ENCODE measurements at regions not wholly inside any gene's neighbourhood (a gene's known extent, or its start where the extent isn't known, plus 50 kb on each side); places are given as distances from the start of the nearest gene placed in this dataset.

- Histone ChIP-seq H4K20me1 (replicated peaks; ENCODE audit: control insufficient read depth, extremely low read depth, insufficient read depth, low read length) (no peaks in the 10 kb centered on the region), H3K27ac (ENCODE audit: insufficient read depth, low read depth, low read length) (no peak overlapping the region), H3K9me1 (replicated peaks; ENCODE audit: control insufficient read depth, extremely low read depth, insufficient read depth, low read length) (no peaks in the 10 kb centered on the region), H3K4me2 (ENCODE audit: insufficient read depth, low read length) (no peak overlapping the region), H3K79me2 (ENCODE audit: control insufficient read depth, insufficient read depth, low read length) (no peaks in the 10 kb centered on the region), H3K9ac (replicated peaks; ENCODE audit: extremely low read depth, insufficient read depth, low read length) (no peak overlapping the region), H3K9me3 (replicated peaks; ENCODE audit: control insufficient read depth, insufficient read depth, low read length) (no peaks in the 10 kb centered on the region), H3K4me3 (replicated peaks in 1 of 3; ENCODE audit: insufficient read depth in 1 of 3, low read depth in 1 of 3, low read length in 3 of 3) (no peak overlapping the region), H2AFZ (ENCODE audit: low read depth, low read length) (no peak overlapping the region), H3K27me3 (ENCODE audit: control insufficient read depth in 2 of 2, insufficient read depth in 2 of 2, low read length in 2 of 2) (no peaks in the 10 kb centered on the region), H3K36me3 (ENCODE audit: control insufficient read depth in 2 of 2, extremely low read depth in 1 of 2, insufficient read depth in 2 of 2, low read length in 2 of 2) (no peaks in the 10 kb centered on the region), H3K4me1 (ENCODE audit: control insufficient read depth, extremely low read depth, insufficient read depth, low read length) (no peaks in the 10 kb centered on the region)
- DNase-seq (ENCODE audit: low read depth, low spot score), result no peak
- intact Hi-C loops (cut with micrococcal nuclease), result no loop called here
- FAIRE-seq, result no peak
- no TSS peak for BruUV-seq (replicated peaks)
- dilution Hi-C loops (cut with MboI; ENCODE audit: extremely low pct_ligation_motif_present, low sequenced_read_pairs), result no loop called here
- ChIA-PET POLR2A (no interaction called here), CTCF (no interaction called here)
- no peak for TF ChIP-seq EZH2 (IDR thresholded peaks at IDR 0.05; ENCODE audit: borderline replicate concordance, low read depth, low read length, severe bottlenecking)
- TF ChIP-seq POLR2AphosphoS5 (IDR thresholded peaks at IDR 0.05; ENCODE audit: insufficient read depth, low read depth, low read length), result no peak
- no peak for TF ChIP-seq FOS (IDR thresholded peaks at IDR 0.05; ENCODE audit: borderline replicate concordance, insufficient read depth, low read length)
- no peak for TF ChIP-seq MAX (IDR thresholded peaks at IDR 0.05; ENCODE audit: insufficient read depth, insufficient read length)
- TF ChIP-seq POLR2A (IDR thresholded peaks at IDR 0.05; ENCODE audit: low read depth, low read length), result no peak
- no peak for TF ChIP-seq GATA2 (IDR thresholded peaks at IDR 0.05; ENCODE audit: insufficient read depth, insufficient read length, low read depth, low read length)
- TF ChIP-seq CTCF (IDR thresholded peaks at IDR 0.05; ENCODE audit: extremely low read depth in 1 of 2, insufficient read depth in 1 of 2, low read depth in 1 of 2, low read length in 2 of 2), result no peak
- no peak for TF ChIP-seq MYC (IDR thresholded peaks at IDR 0.05; ENCODE audit: low read depth, low read length)
- no peak for TF ChIP-seq JUN (IDR thresholded peaks at IDR 0.05; ENCODE audit: borderline replicate concordance, insufficient read depth, insufficient read length, low read depth)
Measured at GRCh38 chr11:95576146-95576845, 213.3 kb downstream of the FAM76B start.

All from endothelial cell of umbilical vein (primary cell).